ENCODE measurements at regions not wholly inside any gene's neighbourhood (a gene's known extent, or its start where the extent isn't known, plus 50 kb on each side); places are given as distances from the start of the nearest gene placed in this dataset.

DNA sequence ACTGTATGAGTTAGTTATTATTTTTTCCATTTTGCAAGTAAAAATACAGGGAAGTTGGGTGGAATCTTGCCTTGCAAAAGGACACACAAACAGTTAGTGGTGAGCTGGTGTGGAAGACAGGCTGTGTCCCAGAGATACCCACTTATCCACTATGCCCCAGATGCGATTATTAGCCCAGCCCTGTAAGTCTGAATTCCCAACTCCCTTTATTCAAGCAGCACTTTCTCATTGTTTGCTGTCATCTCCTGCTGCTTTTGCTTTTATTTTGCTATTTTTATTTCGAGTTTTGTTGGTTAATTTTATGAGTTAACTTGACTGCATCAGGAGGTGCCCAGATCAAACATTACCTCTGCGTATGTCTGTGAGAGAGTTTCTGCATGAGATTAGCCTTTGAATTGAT lies 239.4 kb downstream of the DOK5 start:
- no peak for DNase-seq

DNA sequence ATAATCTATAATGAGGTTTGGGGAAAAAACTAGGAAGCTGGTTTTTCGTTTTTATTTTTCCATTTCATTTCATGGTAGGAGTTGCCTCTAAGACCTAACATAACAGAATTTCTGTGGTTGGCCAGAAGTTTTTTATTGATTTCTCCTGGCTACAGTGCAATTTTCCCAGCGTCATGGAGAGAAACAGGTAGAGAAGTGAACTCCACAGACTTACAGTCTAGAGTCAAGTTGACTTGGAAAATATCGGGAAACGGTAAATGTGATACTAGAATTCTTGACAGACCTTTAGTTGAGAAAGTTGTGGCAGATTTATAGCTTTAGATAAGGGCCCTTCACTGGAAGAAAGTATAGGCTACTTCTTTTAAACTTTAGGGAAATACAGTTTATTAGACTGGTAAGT lies 238.3 kb downstream of the DOK5 start:
- DNase-seq: no peak

- no peak for DNase-seq
These were observed 235.7 kb downstream of the DOK5 start for GRCh38 chr20:54711071-54711470.

DNA sequence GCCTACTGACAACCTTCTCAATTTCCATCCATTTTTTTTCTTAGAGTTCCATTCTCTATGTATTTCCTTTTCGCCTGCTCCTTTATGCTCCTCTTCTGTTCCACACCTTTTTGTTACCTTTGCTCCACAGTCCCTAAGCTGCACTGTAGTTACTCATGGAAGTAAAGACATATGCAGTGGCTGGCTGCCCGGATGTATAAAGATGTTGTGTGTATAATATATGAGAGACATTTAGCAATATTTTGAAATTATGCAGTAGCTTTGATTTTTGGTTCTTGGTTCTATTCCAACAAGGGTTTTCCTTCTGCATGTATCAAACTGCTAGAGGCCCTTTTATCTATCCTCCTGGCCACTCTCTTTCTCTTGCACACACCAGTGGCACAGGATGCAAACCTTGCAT lies 234.9 kb downstream of the DOK5 start:
- no peak for DNase-seq

DNA sequence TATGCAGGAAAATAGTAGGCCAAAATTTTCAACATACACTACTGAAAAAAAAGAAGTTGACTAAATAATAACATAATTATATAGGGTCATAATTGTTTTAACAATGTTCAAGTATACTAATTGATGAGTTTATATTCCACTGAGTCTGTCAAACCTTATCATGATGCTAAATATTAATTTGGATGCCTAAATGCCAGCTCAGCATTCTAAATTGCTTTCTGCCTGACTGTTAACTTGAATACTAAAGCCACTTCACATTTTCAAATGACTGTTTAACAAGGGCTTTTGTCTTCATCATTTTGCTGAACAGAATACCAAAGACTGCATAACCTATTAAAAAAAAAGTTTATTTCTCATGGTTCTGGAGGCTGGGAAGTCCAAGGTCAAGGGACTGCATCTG lies 232.8 kb downstream of the DOK5 start:
- DNase-seq: no peak

- DNase-seq: no peak
These were observed 232.4 kb downstream of the DOK5 start for GRCh38 chr20:54707801-54708200.

- no peak for DNase-seq
These were observed 231.2 kb downstream of the DOK5 start for GRCh38 chr20:54706581-54706980.

DNA sequence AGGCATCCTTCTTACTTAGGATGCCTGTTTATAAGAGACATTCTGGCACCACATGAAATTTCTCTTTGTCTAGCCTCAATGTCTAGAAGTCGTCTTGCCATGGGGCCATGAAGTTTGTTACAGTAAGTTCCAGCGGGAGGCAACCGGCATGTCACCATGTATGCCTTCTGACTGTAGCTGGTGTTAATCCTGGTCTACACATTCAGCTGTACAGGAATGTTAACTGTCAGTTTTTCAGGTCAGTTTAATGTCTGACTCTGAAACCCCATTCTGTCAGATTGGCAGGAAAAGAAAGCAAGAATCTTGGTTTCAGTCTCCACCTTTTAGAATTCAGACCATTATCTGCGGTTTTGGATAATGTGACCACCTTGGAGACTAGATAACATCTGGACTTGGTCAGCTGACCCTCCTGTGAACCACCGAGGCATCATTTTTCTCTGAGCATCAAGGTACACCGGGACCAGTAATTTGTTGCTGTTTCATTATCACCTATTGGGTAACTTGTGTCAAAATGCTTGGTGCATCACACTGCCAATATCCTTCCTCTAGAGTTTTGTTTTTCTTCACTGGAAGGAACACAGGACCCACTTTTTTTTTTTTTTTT lies 228.7 kb downstream of the DOK5 start:
- DNase-seq: no peak

All from NCI-H526 (cell line).